Limb (tissue), 2 donors: ENCODE measurements at regions not wholly inside any gene's neighbourhood (a gene's known extent, or its start where the extent isn't known, plus 50 kb on each side); places are given as distances from the start of the nearest gene placed in this dataset.
"Not testable (repeated sequence)": the region's sequence is repeated elsewhere in the genome, so short reads cannot be mapped to it uniquely, and the experiment has no call there.

Source experiments
- DNase-seq, 2 donors: peaks; one replicate each; pipeline ENCODE4 v3.0.0-alpha.2; 2016; ENCODE audit errors: extremely low spot score in 2 of 2

DNA sequence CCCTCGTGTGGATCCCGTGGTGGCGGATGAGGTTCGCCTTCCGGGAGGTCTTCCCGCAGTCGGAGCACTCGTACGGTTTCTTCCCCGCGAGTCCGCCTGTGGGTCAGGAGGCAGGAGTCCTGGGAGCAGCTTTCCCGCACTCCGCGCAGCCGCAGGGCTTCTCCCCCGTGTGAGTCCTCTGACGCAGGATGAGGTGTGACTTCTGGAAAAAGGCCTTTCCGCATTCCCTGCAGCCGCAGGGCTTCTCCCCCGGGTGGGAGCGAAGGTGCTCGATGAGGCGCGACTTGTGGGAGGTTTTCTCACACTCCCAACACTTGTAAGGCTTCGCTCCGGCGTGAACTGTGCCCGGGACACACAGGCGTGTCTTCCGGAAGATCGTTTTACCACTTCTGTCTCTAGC lies 68.8 kb upstream of the WIPI2 start:
- DNase-seq, result not testable (repeated sequence)

DNA sequence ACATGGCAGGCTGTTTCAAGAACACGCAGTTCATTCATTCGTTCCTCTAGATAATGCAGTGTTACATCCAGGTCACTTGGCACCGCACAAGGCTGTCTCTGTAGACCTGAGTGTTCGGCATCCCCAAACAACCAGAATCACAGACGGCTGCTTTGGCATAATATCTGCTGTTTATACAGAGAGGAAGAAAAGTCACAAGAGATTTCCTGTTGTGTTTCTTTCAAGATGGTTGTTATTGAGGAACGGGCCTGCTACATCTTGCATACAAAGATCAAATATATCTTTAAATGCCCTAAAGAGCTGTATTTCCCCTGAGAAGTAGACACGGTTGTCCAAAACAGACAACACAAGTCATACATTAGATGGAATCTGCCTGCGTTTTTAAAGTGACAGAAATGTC lies 58.8 kb upstream of the WIPI2 start:
- DNase-seq, result not testable (repeated sequence)

DNA sequence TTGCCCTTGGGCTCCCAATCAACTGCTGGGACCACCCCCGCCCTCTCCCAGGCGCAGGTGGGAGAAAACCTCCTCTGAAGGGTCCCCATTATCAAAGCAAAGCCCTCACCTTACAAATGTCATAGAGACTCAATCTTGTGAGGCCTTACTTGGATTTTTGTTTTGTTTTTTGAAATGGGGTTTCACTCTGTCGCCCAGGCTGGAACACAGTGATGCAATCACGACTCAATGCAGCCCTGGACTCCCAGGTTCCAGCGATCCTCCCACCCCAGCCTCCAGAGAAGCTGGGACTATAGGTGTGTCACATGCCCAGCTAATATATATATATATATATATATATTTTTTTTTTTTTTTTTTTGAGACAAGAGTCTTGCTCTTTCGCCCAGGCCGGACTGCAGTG lies 57.5 kb upstream of the WIPI2 start:
- no peak for DNase-seq

DNA sequence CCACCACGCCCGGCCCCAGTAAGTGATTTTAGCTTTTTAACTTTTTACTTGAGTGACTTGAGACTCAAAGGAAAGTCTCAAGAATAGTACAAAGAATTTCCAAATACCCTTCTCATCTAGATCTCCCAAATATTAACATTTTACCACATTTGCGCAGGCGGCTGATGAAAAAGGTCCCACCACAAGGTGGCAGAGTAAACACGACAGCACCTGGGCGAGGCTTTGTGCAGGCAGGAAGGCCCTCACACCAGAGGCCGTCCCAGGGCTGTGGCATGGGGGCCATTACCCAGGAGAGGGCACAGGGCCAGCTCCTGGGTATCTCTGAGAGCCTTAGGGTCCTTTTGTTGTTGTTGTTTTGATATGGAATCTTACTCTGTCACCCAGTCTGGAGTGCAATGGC lies 50.0 kb upstream of the WIPI2 start:
- DNase-seq, result peak in 1 of 2 donors; percentile 37
